ENCODE measurements at regions not wholly inside any gene's neighbourhood (a gene's known extent, or its start where the extent isn't known, plus 50 kb on each side); places are given as distances from the start of the nearest gene placed in this dataset.

- TF ChIP-seq CTCF (IDR thresholded peaks at IDR 0.05; ENCODE audit: insufficient read depth, low read depth, low read length) (no peak), EZH2 (IDR thresholded peaks at IDR 0.05; ENCODE audit: insufficient read depth, low read length) (no peak)
Measured at GRCh38 chr1:199221371-199222150, 582.7 kb downstream of the PTPRC start.

Data from astrocyte (in vitro differentiated cells and primary cell).